Mesendoderm (in vitro differentiated cells): ENCODE measurements at regions not wholly inside any gene's neighbourhood (a gene's known extent, or its start where the extent isn't known, plus 50 kb on each side); places are given as distances from the start of the nearest gene placed in this dataset.
"Not testable (repeated sequence)": the region's sequence is repeated elsewhere in the genome, so short reads cannot be mapped to it uniquely, and the experiment has no call there.

Experiments used
- DNase-seq: peaks from one replicate; pipeline ENCODE4 v3.0.0; 2013
- H2AK5ac ChIP-seq: 2 replicates; pipeline ENCODE4 v1.6.1; 2013; ENCODE audit warnings: low read length, inconsistent platforms
- H2BK120ac ChIP-seq: 2 replicates; pipeline ENCODE4 v1.6.1; 2013; ENCODE audit warnings: low read depth, mild to moderate bottlenecking, low read length, moderate library complexity, mixed read lengths
- H2BK15ac ChIP-seq: replicated peaks from 2 replicates; pipeline ENCODE4 v1.6.1; 2013; ENCODE audit warnings: low read depth, mild to moderate bottlenecking, moderate library complexity
- H2BK5ac ChIP-seq: 2 replicates; pipeline ENCODE4 v1.6.1; 2013; ENCODE audit warnings: low read length, inconsistent platforms
- H3K18ac ChIP-seq: 2 replicates; pipeline ENCODE4 v1.6.1; 2013; ENCODE audit warnings: mild to moderate bottlenecking, low read length, mixed read lengths
- H3K23ac ChIP-seq: one replicate; pipeline ENCODE4 v1.6.1; 2013; ENCODE audit warnings: low read length
- H3K27ac ChIP-seq: 2 replicates; pipeline ENCODE4 v1.5.1; 2013; ENCODE audit warnings: low read depth, mild to moderate bottlenecking, inconsistent platforms, low read length, moderate library complexity
- H3K27me3 ChIP-seq: 2 replicates; pipeline ENCODE4 v1.6.1; 2013; ENCODE audit warnings: low read length, control low read depth, mild to moderate bottlenecking, inconsistent platforms; ENCODE audit not compliant: insufficient read depth, poor library complexity
- H3K36me3 ChIP-seq: 2 replicates; pipeline ENCODE4 v1.6.1; 2013; ENCODE audit warnings: low read length, inconsistent platforms; ENCODE audit not compliant: control insufficient read depth, insufficient read depth
- H3K4ac ChIP-seq: one replicate; pipeline ENCODE4 v1.6.1; 2013; ENCODE audit warnings: low read depth, mild to moderate bottlenecking, low read length, moderate library complexity
- H3K4me1 ChIP-seq: 2 replicates; pipeline ENCODE4 v1.6.1; 2013; ENCODE audit warnings: low read depth, low read length, inconsistent platforms; ENCODE audit not compliant: control insufficient read depth
- H3K4me2 ChIP-seq: 2 replicates; pipeline ENCODE4 v1.6.1; 2013; ENCODE audit warnings: low read length
- H3K4me3 ChIP-seq: 2 replicates; pipeline ENCODE4 v1.5.1; 2013; ENCODE audit warnings: mild to moderate bottlenecking, low read length
- H3K56ac ChIP-seq: one replicate; pipeline ENCODE4 v1.6.1; 2013; ENCODE audit warnings: low read length
- H3K79me1 ChIP-seq: 2 replicates; pipeline ENCODE4 v1.6.1; 2013; ENCODE audit warnings: low read length, inconsistent platforms
- H3K79me2 ChIP-seq: 2 replicates; pipeline ENCODE4 v1.6.1; 2013; ENCODE audit warnings: mild to moderate bottlenecking, low read length; ENCODE audit not compliant: control insufficient read depth, insufficient read depth
- H3K9ac ChIP-seq: 2 replicates; pipeline ENCODE4 v1.6.1; 2013; ENCODE audit warnings: low read length, inconsistent platforms
- H4K5ac ChIP-seq: one replicate; pipeline ENCODE4 v1.6.1; 2013; ENCODE audit warnings: low read length
- H4K8ac ChIP-seq: one replicate; pipeline ENCODE4 v1.6.1; 2013; ENCODE audit warnings: low read depth, mild to moderate bottlenecking, control low read depth, low read length, moderate library complexity
- WGBS: extraction: QIAGEN DNeasy Blood & Tissue Kit; methylation state at CpG from one replicate; pipeline ENCODE4 v1.1.7; 2013; ENCODE audit warnings: low lambda C conversion rate, missing lambda C conversion rate; ENCODE audit not compliant: insufficient coverage; ENCODE audit errors: extremely low coverage; 5-methylcytosine and 5-hydroxymethylcytosine counted together

- H3K4ac ChIP-seq: no peak overlapping the region
- H3K27me3 ChIP-seq: no peaks in the 10 kb centered on the region
- H4K8ac ChIP-seq: no peak overlapping the region
- no peak overlapping the region for H3K56ac ChIP-seq
- no peak overlapping the region for H2BK120ac ChIP-seq
- no peaks in the 10 kb centered on the region for H3K36me3 ChIP-seq
- H3K23ac ChIP-seq: no peak overlapping the region
- no peak overlapping the region for H3K27ac ChIP-seq
- no peak overlapping the region for H4K5ac ChIP-seq
- no peak for DNase-seq
- H3K79me2 ChIP-seq: no peaks in the 10 kb centered on the region
- H3K4me3 ChIP-seq: no peak overlapping the region
- no peak overlapping the region for H2BK15ac ChIP-seq
- no peaks in the 10 kb centered on the region for H3K4me1 ChIP-seq
- H2BK5ac ChIP-seq: no peak overlapping the region
- no CpG with 5 or more reads among the region's 2 CpGs for WGBS
- H3K9ac ChIP-seq: no peak overlapping the region
- H3K4me2 ChIP-seq: no peak overlapping the region
- H3K18ac ChIP-seq: no peak overlapping the region
- no peak overlapping the region for H2AK5ac ChIP-seq
- no peaks in the 10 kb centered on the region for H3K79me1 ChIP-seq
These were observed 191.9 kb upstream of the SLC35B3 start for GRCh38 chr6:8627085-8627861.

GRCh38 chr6:8624665-8625064 is 189.3 kb upstream of the SLC35B3 start:
- H3K27me3 ChIP-seq: no peaks in the 10 kb centered on the region
- no CpG with 5 or more reads among the region's 1 CpG for WGBS
- no peak overlapping the region for H3K56ac ChIP-seq
- H3K36me3 ChIP-seq: no peaks in the 10 kb centered on the region
- H3K79me2 ChIP-seq: no peaks in the 10 kb centered on the region
- no peak overlapping the region for H2BK120ac ChIP-seq
- no peak overlapping the region for H3K23ac ChIP-seq
- H4K8ac ChIP-seq: no peak overlapping the region
- no peak overlapping the region for H2AK5ac ChIP-seq
- no peak overlapping the region for H3K9ac ChIP-seq
- H3K4me1 ChIP-seq: no peaks in the 10 kb centered on the region
- H3K27ac ChIP-seq: no peak overlapping the region
- H3K18ac ChIP-seq: no peak overlapping the region
- no peak overlapping the region for H4K5ac ChIP-seq
- H3K4me2 ChIP-seq: no peak overlapping the region
- no peak overlapping the region for H2BK15ac ChIP-seq
- no peak for DNase-seq
- H3K4me3 ChIP-seq: no peak overlapping the region
- no peak overlapping the region for H2BK5ac ChIP-seq
- H3K4ac ChIP-seq: no peak overlapping the region
- H3K79me1 ChIP-seq: no peaks in the 10 kb centered on the region

GRCh38 chr6:8623441-8623840 is 188.1 kb upstream of the SLC35B3 start:
- no peak for DNase-seq
- Histone ChIP-seq H4K8ac (no peak overlapping the region), H3K27ac (no peak overlapping the region), H4K5ac (no peak overlapping the region), H2BK5ac (no peak overlapping the region), H3K23ac (no peak overlapping the region), H2BK120ac (no peak overlapping the region), H3K4ac (no peak overlapping the region), H3K9ac (no peak overlapping the region), H3K4me2 (no peak overlapping the region), H3K36me3 (no peaks in the 10 kb centered on the region), H2AK5ac (no peak overlapping the region), H3K79me2 (no peaks in the 10 kb centered on the region), H3K79me1 (no peaks in the 10 kb centered on the region), H3K4me1 (no peaks in the 10 kb centered on the region), H3K18ac (no peak overlapping the region), H3K27me3 (no peaks in the 10 kb centered on the region), H3K4me3 (no peak overlapping the region), H3K56ac (no peak overlapping the region), H2BK15ac (no peak overlapping the region)
- 100% methylated on average over 2 of the region's 3 CpGs for WGBS

GRCh38 chr6:8619853-8620252 is 184.5 kb upstream of the SLC35B3 start:
- Histone ChIP-seq H3K79me2 (no peaks in the 10 kb centered on the region), H3K23ac (no peak overlapping the region), H2BK120ac (no peak overlapping the region), H3K18ac (no peak overlapping the region), H4K5ac (no peak overlapping the region), H3K4me1 (no peaks in the 10 kb centered on the region), H3K4ac (no peak overlapping the region), H3K79me1 (no peaks in the 10 kb centered on the region), H3K4me2 (no peak overlapping the region), H3K9ac (no peak overlapping the region), H2BK15ac (no peak overlapping the region), H4K8ac (no peak overlapping the region), H2AK5ac (no peak overlapping the region), H3K56ac (no peak overlapping the region), H3K27me3 (no peaks in the 10 kb centered on the region), H3K27ac (no peak overlapping the region), H3K4me3 (no peak overlapping the region), H3K36me3 (no peaks in the 10 kb centered on the region), H2BK5ac (no peak overlapping the region)
- no peak for DNase-seq
- WGBS: no CpG with 5 or more reads among the region's 8 CpGs

GRCh38 chr6:8619408-8619807 is 184.1 kb upstream of the SLC35B3 start:
- DNase-seq, H3K36me3 ChIP-seq, H2BK5ac ChIP-seq, H3K27ac ChIP-seq, H3K4me3 ChIP-seq, H4K5ac ChIP-seq, H3K27me3 ChIP-seq, H2BK120ac ChIP-seq, H3K4me2 ChIP-seq, H3K23ac ChIP-seq, H3K79me2 ChIP-seq, H3K9ac ChIP-seq, H3K18ac ChIP-seq, H4K8ac ChIP-seq, H2BK15ac ChIP-seq, H3K4ac ChIP-seq, H3K4me1 ChIP-seq, H3K56ac ChIP-seq, H3K79me1 ChIP-seq, H2AK5ac ChIP-seq: not testable (repeated sequence)
- WGBS: no CpG with 5 or more reads among the region's 5 CpGs

- Histone ChIP-seq H3K27ac (no peak overlapping the region), H3K4me1 (no peaks in the 10 kb centered on the region), H3K4ac (no peak overlapping the region), H3K79me2 (no peaks in the 10 kb centered on the region), H3K79me1 (no peaks in the 10 kb centered on the region), H2AK5ac (no peak overlapping the region), H3K36me3 (no peaks in the 10 kb centered on the region), H3K23ac (no peak overlapping the region), H2BK5ac (no peak overlapping the region), H3K9ac (no peak overlapping the region), H3K27me3 (no peaks in the 10 kb centered on the region), H3K18ac (no peak overlapping the region), H4K8ac (no peak overlapping the region), H2BK120ac (no peak overlapping the region), H3K56ac (no peak overlapping the region), H3K4me3 (no peak overlapping the region), H2BK15ac (no peak overlapping the region), H4K5ac (no peak overlapping the region), H3K4me2 (no peak overlapping the region)
- DNase-seq: peak; percentile 23
- WGBS: no CpG with 5 or more reads among the region's 5 CpGs
These were observed 173.4 kb upstream of the SLC35B3 start for GRCh38 chr6:8608737-8609136.
